A549 (cell line): ENCODE measurements at regions not wholly inside any gene's neighbourhood (a gene's known extent, or its start where the extent isn't known, plus 50 kb on each side); places are given as distances from the start of the nearest gene placed in this dataset.

Experiments used
- CBX2 ChIP-seq: fragments of 200-600 bp; sonication (generic); IDR thresholded peaks from 2 replicates; pipeline ENCODE4 v1.6.1; 2016; ENCODE audit warnings: low read depth, mild to moderate bottlenecking, borderline replicate concordance
- CTCF ChIP-seq: fragments of >200 bp; sonication (Bioruptor Twin); formaldehyde crosslinking; IDR thresholded peaks from 3 replicates; pipeline ENCODE4 v1.5.1; 2016
- EP300 ChIP-seq, 2 experiments: fragments of >200 bp; sonication (Bioruptor Twin); formaldehyde crosslinking; IDR thresholded peaks; 2 replicates in 1 of 2; 3 replicates in 1 of 2; pipeline ENCODE4 v1.6.1; 2016 to 2017
- HMGXB4 ChIP-seq: fragments of 250-450 bp; sonication (Bioruptor Pico); IDR thresholded peaks from 2 replicates; pipeline ENCODE4 v1.5.0; 2021; ENCODE audit warnings: mild to moderate bottlenecking, moderate library complexity, borderline replicate concordance
- JUN ChIP-seq, 2 experiments: fragments of >200 bp; sonication (Bioruptor Twin); formaldehyde crosslinking; IDR thresholded peaks; 2 replicates in 1 of 2; 3 replicates in 1 of 2; pipeline ENCODE4 v1.6.1; 2016 to 2017
- KDM1A ChIP-seq: fragments of 200-600 bp; sonication (generic); IDR thresholded peaks from 2 replicates; pipeline ENCODE4 v1.6.1; 2016; ENCODE audit warnings: low read depth, mild to moderate bottlenecking
- MAZ ChIP-seq: fragments of 150-350 bp; IDR thresholded peaks from 2 replicates; pipeline ENCODE4 v1.6.1; 2014; ENCODE audit warnings: antibody characterized with exemption, low read depth, low read length, borderline replicate concordance
- POLR2A ChIP-seq: IDR thresholded peaks from 2 replicates; pipeline ENCODE4 v1.6.1; 2012; ENCODE audit warnings: mild to moderate bottlenecking, low read length
- POLR2AphosphoS2 ChIP-seq: conservative IDR thresholded peaks from 2 replicates; pipeline ENCODE4 v1.6.1; 2012; ENCODE audit warnings: low read length, improper control_type of control experiment, inconsistent platforms
- REST ChIP-seq: fragments of 200-600 bp; sonication (generic); IDR thresholded peaks from 2 replicates; pipeline ENCODE4 v1.6.1; 2016; ENCODE audit warnings: antibody characterized with exemption, mild to moderate bottlenecking, moderate library complexity
- TF ChIP-seq, protein P1 (sequence below): fragments of >200 bp; sonication (Bioruptor Twin); formaldehyde crosslinking; IDR thresholded peaks from 3 replicates; pipeline ENCODE4 v1.6.1; 2016
- TF ChIP-seq, protein P2 (sequence below): fragments of 450-650 bp; IDR thresholded peaks from 2 replicates; pipeline ENCODE4 v1.6.1; 2014; ENCODE audit warnings: antibody characterized with exemption

GRCh38 chr13:63337041-63337440, 1921.4 kb upstream of the PCDH20 start:
- no peak for TF ChIP-seq POLR2A
- no peak for TF ChIP-seq CTCF
- TF ChIP-seq, protein P1, sequence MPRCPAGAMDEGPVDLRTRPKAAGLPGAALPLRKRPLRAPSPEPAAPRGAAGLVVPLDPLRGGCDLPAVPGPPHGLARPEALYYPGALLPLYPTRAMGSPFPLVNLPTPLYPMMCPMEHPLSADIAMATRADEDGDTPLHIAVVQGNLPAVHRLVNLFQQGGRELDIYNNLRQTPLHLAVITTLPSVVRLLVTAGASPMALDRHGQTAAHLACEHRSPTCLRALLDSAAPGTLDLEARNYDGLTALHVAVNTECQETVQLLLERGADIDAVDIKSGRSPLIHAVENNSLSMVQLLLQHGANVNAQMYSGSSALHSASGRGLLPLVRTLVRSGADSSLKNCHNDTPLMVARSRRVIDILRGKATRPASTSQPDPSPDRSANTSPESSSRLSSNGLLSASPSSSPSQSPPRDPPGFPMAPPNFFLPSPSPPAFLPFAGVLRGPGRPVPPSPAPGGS = no peak
- TF ChIP-seq REST = no peak
- TF ChIP-seq KDM1A = no peak
- no peak for TF ChIP-seq EP300 (IDR thresholded peaks at IDR 0.05)
- TF ChIP-seq HMGXB4 (CRISPR knock-in tag) = no peak
- TF ChIP-seq MAZ = no peak
- TF ChIP-seq, protein P2, sequence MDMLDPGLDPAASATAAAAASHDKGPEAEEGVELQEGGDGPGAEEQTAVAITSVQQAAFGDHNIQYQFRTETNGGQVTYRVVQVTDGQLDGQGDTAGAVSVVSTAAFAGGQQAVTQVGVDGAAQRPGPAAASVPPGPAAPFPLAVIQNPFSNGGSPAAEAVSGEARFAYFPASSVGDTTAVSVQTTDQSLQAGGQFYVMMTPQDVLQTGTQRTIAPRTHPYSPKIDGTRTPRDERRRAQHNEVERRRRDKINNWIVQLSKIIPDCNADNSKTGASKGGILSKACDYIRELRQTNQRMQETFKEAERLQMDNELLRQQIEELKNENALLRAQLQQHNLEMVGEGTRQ = no peak
- TF ChIP-seq POLR2AphosphoS2 = no peak
- TF ChIP-seq CBX2 = no peak
- TF ChIP-seq JUN (IDR thresholded peaks at IDR 0.05) = no peak
